OCI-M1 (cell line): ENCODE measurements at regions not wholly inside any gene's neighbourhood (a gene's known extent, or its start where the extent isn't known, plus 50 kb on each side); places are given as distances from the start of the nearest gene placed in this dataset.

Experiments used
- DNase-seq: peaks from one replicate; lab custom pipeline; 2025; lab: John Stamatoyannopoulos, UW

GRCh38 chr21:26224366-26224765 is 53.8 kb upstream of the APP start:
- no peak for DNase-seq
